CD4-positive, alpha-beta memory T cell (primary cell): ENCODE measurements at regions not wholly inside any gene's neighbourhood (a gene's known extent, or its start where the extent isn't known, plus 50 kb on each side); places are given as distances from the start of the nearest gene placed in this dataset.

Experiments used
- CTCF ChIA-PET: fragments of 350-600 bp; sonication (Branson Sonifier 250); formaldehyde crosslinking; loops from one replicate; lab custom pipeline; 2021; ENCODE audit warnings: inconsistent platforms; ENCODE audit not compliant: partially characterized antibody; lab: Charles Lee
- POLR2A ChIA-PET: fragments of 350-600 bp; sonication (Branson Sonifier 250); formaldehyde crosslinking; loops from one replicate; lab custom pipeline; 2021; ENCODE audit not compliant: partially characterized antibody; lab: Charles Lee
- DNase-seq, 5 donors: peaks; one replicate each; pipeline versions ENCODE4 v3.0.0 to v3.0.0-alpha.2; 2020 to 2022; ENCODE audit warnings: mixed read lengths in 1 of 5
- H3K27ac ChIP-seq: one replicate; pipeline ENCODE4 v1.7.0; 2013; ENCODE audit warnings: low read depth, low read length
- H3K27me3 ChIP-seq: 2 replicates; pipeline ENCODE4 v1.7.0; 2013; ENCODE audit warnings: mild to moderate bottlenecking, low read length, moderate library complexity; ENCODE audit not compliant: insufficient read depth
- H3K36me3 ChIP-seq: 2 replicates; pipeline ENCODE4 v1.7.0; 2013; ENCODE audit warnings: mild to moderate bottlenecking, low read length, moderate library complexity; ENCODE audit not compliant: insufficient read depth
- H3K4me1 ChIP-seq: 2 replicates; pipeline ENCODE4 v1.7.0; 2013; ENCODE audit warnings: mild to moderate bottlenecking, low read length, moderate library complexity; ENCODE audit not compliant: insufficient read depth
- H3K4me3 ChIP-seq, 2 donors: one replicate each; pipeline ENCODE4 v1.7.0; 2013; ENCODE audit warnings: low read length in 2 of 2, mild to moderate bottlenecking in 1 of 2
- H3K9me3 ChIP-seq, 2 donors: one replicate each; pipeline ENCODE4 v1.7.0; 2013; ENCODE audit warnings: low read length in 2 of 2, control low read depth in 1 of 2; ENCODE audit not compliant: control insufficient read depth in 1 of 2
- H3K27ac Mint-ChIP-seq, 7 donors: one replicate each; pipeline ENCODE4 v1.8.0; 2020 to 2021; ENCODE audit warnings: mixed read lengths in 7 of 7, mild to moderate bottlenecking in 6 of 7, inconsistent platforms in 3 of 7, moderate library complexity in 3 of 7
- H3K27me3 Mint-ChIP-seq, 2 donors: one replicate each; pipeline ENCODE4 v1.8.0; 2020 to 2021; ENCODE audit warnings: mixed read lengths in 2 of 2
- H3K36me3 Mint-ChIP-seq, 2 donors: one replicate each; pipeline ENCODE4 v1.8.0; 2020 to 2021; ENCODE audit warnings: mixed read lengths in 2 of 2, inconsistent platforms in 1 of 2, mild to moderate bottlenecking in 1 of 2
- H3K4me1 Mint-ChIP-seq, 4 donors: one replicate each; pipeline ENCODE4 v1.8.0; 2020 to 2021; ENCODE audit warnings: mixed read lengths in 4 of 4, mild to moderate bottlenecking in 1 of 4
- H3K4me3 Mint-ChIP-seq, 8 donors: one replicate each; pipeline ENCODE4 v1.8.0; 2020 to 2021; ENCODE audit warnings: mixed read lengths in 8 of 8, mild to moderate bottlenecking in 7 of 8, moderate library complexity in 6 of 8, inconsistent platforms in 3 of 8
- H3K9me3 Mint-ChIP-seq, 8 donors: one replicate each; pipeline ENCODE4 v1.8.0; 2020 to 2021; ENCODE audit warnings: mixed read lengths in 8 of 8, mild to moderate bottlenecking in 5 of 8, inconsistent platforms in 3 of 8, moderate library complexity in 1 of 8
- intact Hi-C: fragments of 100-400 bp; cut with micrococcal nuclease; formaldehyde crosslinking; loops from one replicate; pipeline ENCODE4 v1.15.1; 2023

DNA sequence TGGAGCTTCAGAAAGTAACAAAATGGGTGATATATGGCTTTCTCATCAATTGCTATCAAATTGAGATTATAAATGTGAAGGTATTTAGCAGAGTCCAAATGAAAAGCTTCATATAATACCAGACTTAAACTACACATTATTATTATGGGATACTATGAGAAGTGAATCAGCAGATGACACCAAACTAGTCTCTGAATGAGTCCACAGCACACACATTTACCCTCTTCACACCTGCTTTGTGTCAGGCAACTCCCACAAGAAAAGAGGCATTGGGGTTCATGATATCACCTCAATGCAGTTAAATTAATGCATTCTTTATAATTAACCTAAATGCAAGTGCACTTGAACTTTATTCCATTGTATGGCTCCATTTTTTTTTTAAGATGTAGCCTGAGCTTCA, 330.5 kb downstream of the BCL11B start:
- peaks cover 24 to 57% (median 37%) of the 10 kb centered on the region in 4 donors for H3K4me1 Mint-ChIP-seq
- Histone ChIP-seq H3K4me1 (peaks cover 32% of the 10 kb centered on the region), H3K4me3 (no peak overlapping the region), H3K27ac (no peak overlapping the region), H3K9me3 (no peaks in the 10 kb centered on the region), H3K27me3 (no peaks in the 10 kb centered on the region), H3K36me3 (no peaks in the 10 kb centered on the region)
- no peaks in the 10 kb centered on the region for H3K36me3 Mint-ChIP-seq
- no peak overlapping the region for H3K4me3 Mint-ChIP-seq
- ChIA-PET CTCF (no interaction called here), POLR2A (no interaction called here)
- H3K27ac Mint-ChIP-seq = no peak overlapping the region
- no peaks in the 10 kb centered on the region for H3K9me3 Mint-ChIP-seq
- intact Hi-C loops = no loop called here
- H3K27me3 Mint-ChIP-seq = no peaks in the 10 kb centered on the region
- DNase-seq = no peak

DNA sequence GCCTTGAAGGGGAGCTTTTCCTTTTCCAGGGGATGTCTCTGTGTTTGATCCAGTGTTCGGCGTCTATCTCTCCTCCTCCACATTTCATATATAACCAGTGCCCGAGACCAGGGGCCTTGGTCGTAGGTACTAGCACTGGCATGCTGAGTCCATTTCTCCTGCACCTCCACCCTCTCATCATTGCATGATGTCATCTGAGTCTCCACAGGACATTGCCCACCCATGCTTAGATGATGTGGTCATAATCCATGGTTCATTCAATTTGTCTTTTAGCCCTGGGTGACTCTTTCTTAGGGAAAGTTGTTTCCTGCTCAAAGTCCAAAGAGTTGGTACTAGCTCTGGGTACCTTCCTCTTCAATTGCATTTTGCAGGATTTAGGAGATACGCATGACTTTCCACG, 328.1 kb downstream of the BCL11B start:
- no peaks in the 10 kb centered on the region for H3K9me3 ChIP-seq
- H3K4me1 ChIP-seq = peaks cover 15% of the 10 kb centered on the region
- Mint-ChIP-seq H3K4me3 (no peak overlapping the region), H3K9me3 (no peaks in the 10 kb centered on the region), H3K36me3 (no peaks in the 10 kb centered on the region), H3K4me1 (peaks cover 14 to 44% (median 26%) of the 10 kb centered on the region in 4 donors), H3K27ac (peak overlapping the region in 1 of 7 donors; percentile 47), H3K27me3 (no peaks in the 10 kb centered on the region)
- ChIA-PET CTCF (interaction anchor here (1.8 kb wide), 1 partner anchor 11 kb away, joined by 5 read pairs; no protein-coding TSS in a partner anchor), POLR2A (no interaction called here)
- intact Hi-C loops = no loop called here
- no peak for DNase-seq
- H3K27ac ChIP-seq = no peak overlapping the region
- no peaks in the 10 kb centered on the region for H3K36me3 ChIP-seq
- no peaks in the 10 kb centered on the region for H3K27me3 ChIP-seq
- no peak overlapping the region for H3K4me3 ChIP-seq

GRCh38 chr14:98944989-98945388, 327.0 kb downstream of the BCL11B start:
- no peaks in the 10 kb centered on the region for H3K27me3 ChIP-seq
- H3K27ac Mint-ChIP-seq = no peak overlapping the region
- peak overlapping the region in 1 of 8 donors; percentile 26 for H3K4me3 Mint-ChIP-seq
- H3K4me1 ChIP-seq = peaks cover 8% of the 10 kb centered on the region
- no peak overlapping the region for H3K4me3 ChIP-seq
- ChIA-PET POLR2A (no interaction called here), CTCF (interaction anchor here (1.8 kb wide), 1 partner anchor 13 kb away, joined by 5 read pairs; no protein-coding TSS in a partner anchor)
- no peaks in the 10 kb centered on the region for H3K9me3 ChIP-seq
- no peak for DNase-seq
- no peaks in the 10 kb centered on the region for H3K36me3 ChIP-seq
- peaks cover 8 to 40% (median 20%) of the 10 kb centered on the region in 4 donors for H3K4me1 Mint-ChIP-seq
- H3K9me3 Mint-ChIP-seq = peaks cover 0 to 1% (median 0%) of the 10 kb centered on the region in 8 donors
- intact Hi-C loops = no loop called here
- no peaks in the 10 kb centered on the region for H3K27me3 Mint-ChIP-seq
- H3K36me3 Mint-ChIP-seq = no peaks in the 10 kb centered on the region
- H3K27ac ChIP-seq = no peak overlapping the region

DNA sequence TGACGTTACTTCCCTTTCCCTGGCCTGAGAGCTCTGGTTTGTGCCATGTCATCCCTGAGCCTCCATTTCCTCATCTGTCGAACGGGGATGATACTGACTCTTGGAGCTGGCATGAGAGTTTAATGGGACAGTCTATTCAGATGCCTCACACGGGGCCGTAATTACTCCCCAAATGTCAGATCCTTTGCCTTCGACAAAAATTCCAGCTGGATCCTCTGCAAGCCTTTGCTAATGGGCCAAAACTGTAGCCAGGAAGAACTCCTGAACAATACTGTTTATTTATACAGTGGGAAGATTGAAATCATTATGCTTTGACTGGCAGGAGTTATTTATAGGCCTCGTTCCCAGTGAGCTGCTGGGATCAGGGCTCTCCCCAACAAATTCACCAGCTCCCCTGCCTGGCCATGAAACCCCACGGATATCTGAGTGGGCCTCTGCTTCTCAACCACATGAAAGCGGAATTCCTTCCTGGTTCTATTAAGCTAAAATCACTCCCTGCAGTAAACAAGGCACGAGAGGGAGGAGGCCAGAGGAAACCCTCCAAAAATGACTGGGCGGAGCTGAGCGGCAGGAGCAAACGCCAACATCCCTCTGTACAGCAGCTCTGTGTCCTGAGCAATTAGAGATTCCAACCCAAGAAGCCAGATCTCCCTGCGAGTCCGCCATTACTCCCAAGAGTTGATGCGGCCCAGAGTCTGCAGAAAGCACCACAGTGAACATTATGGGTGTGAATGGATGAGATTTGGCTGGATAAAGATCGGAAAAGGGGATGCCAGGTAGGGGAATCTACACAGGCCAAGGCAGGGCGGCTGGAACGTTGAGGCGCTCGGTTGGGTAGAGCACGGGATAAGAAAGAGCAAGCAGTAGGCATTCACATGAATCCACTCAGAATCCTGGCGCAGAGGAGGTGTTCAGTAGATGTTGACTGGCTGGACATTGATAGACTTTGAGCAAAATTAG, 326.1 kb downstream of the BCL11B start:
- Histone ChIP-seq H3K4me3 (no peak overlapping the region), H3K27me3 (no peaks in the 10 kb centered on the region), H3K27ac (no peak overlapping the region), H3K36me3 (no peaks in the 10 kb centered on the region), H3K9me3 (no peaks in the 10 kb centered on the region), H3K4me1 (peaks cover 3% of the 10 kb centered on the region)
- peaks cover 0 to 1% (median 0%) of the 10 kb centered on the region in 8 donors for H3K9me3 Mint-ChIP-seq
- no peaks in the 10 kb centered on the region for H3K36me3 Mint-ChIP-seq
- no peak for DNase-seq
- no peak overlapping the region for H3K4me3 Mint-ChIP-seq
- peaks cover 4 to 31% (median 17%) of the 10 kb centered on the region in 4 donors for H3K4me1 Mint-ChIP-seq
- POLR2A ChIA-PET = interaction anchor here (0.7 kb wide), 1 partner anchor 26 kb away, joined by 3 read pairs; no protein-coding TSS in a partner anchor
- CTCF ChIA-PET = interaction anchor here (1.8 kb wide), 1 partner anchor 13 kb away, joined by 5 read pairs; no protein-coding TSS in a partner anchor
- H3K27ac Mint-ChIP-seq = no peak overlapping the region
- intact Hi-C loops = no loop called here
- no peaks in the 10 kb centered on the region for H3K27me3 Mint-ChIP-seq

- Mint-ChIP-seq H3K36me3 (no peaks in the 10 kb centered on the region), H3K4me1 (peaks cover 2 to 24% (median 14%) of the 10 kb centered on the region in 4 donors), H3K4me3 (no peak overlapping the region), H3K27ac (no peak overlapping the region), H3K9me3 (peaks cover 0 to 1% (median 0%) of the 10 kb centered on the region in 8 donors), H3K27me3 (no peaks in the 10 kb centered on the region)
- no peaks in the 10 kb centered on the region for H3K9me3 ChIP-seq
- no peak overlapping the region for H3K27ac ChIP-seq
- no peaks in the 10 kb centered on the region for H3K36me3 ChIP-seq
- H3K4me3 ChIP-seq = no peak overlapping the region
- H3K4me1 ChIP-seq = no peaks in the 10 kb centered on the region
- DNase-seq = no peak
- H3K27me3 ChIP-seq = no peaks in the 10 kb centered on the region
- POLR2A ChIA-PET = interaction anchor here (1.3 kb wide), 1 partner anchor 15 kb away, joined by 6 read pairs; no protein-coding TSS in a partner anchor
- CTCF ChIA-PET = no interaction called here
- intact Hi-C loops = no loop called here
Observed at GRCh38 chr14:98946940-98947339, 325.1 kb downstream of the BCL11B start.

GRCh38 chr14:98947911-98948595, 323.9 kb downstream of the BCL11B start:
- H3K4me3 Mint-ChIP-seq = no peak overlapping the region
- H3K27me3 ChIP-seq = no peaks in the 10 kb centered on the region
- no peak overlapping the region for H3K27ac Mint-ChIP-seq
- DNase-seq = no peak
- no peak overlapping the region for H3K27ac ChIP-seq
- no peaks in the 10 kb centered on the region for H3K4me1 ChIP-seq
- ChIA-PET POLR2A (interaction anchor here (0.7 to 1.3 kb wide), 2 partner anchors 16 to 160 kb away, joined by 3 to 6 read pairs; no protein-coding TSS in a partner anchor), CTCF (interaction anchor here (0.6 kb wide), 1 partner anchor 239 kb away, joined by 3 read pairs; no protein-coding TSS in a partner anchor)
- peaks cover 2 to 24% (median 13%) of the 10 kb centered on the region in 4 donors for H3K4me1 Mint-ChIP-seq
- H3K36me3 ChIP-seq = no peaks in the 10 kb centered on the region
- no peaks in the 10 kb centered on the region for H3K27me3 Mint-ChIP-seq
- H3K36me3 Mint-ChIP-seq = no peaks in the 10 kb centered on the region
- no peaks in the 10 kb centered on the region for H3K9me3 ChIP-seq
- H3K4me3 ChIP-seq = no peak overlapping the region
- intact Hi-C loops = no loop called here
- peaks cover 0 to 1% (median 0%) of the 10 kb centered on the region in 8 donors for H3K9me3 Mint-ChIP-seq
